K562 (cell line): ENCODE measurements at regions not wholly inside any gene's neighbourhood (a gene's known extent, or its start where the extent isn't known, plus 50 kb on each side); places are given as distances from the start of the nearest gene placed in this dataset.

ENCODE experiments used
- BRCA1 ChIP-seq, 2 experiments: fragments of 450-650 bp in 1 of 2; sonication (generic) in 1 of 2; formaldehyde crosslinking in 1 of 2; IDR thresholded peaks; 2 replicates each; pipeline versions ENCODE4 v1.5.0 to v1.6.1; 2017 to 2020; ENCODE audit warnings: mild to moderate bottlenecking in 1 of 2, missing genetic modification reagents in 1 of 2
- CHD4 ChIP-seq: fragments of 200-600 bp; sonication (generic); IDR thresholded peaks from 3 replicates; pipeline ENCODE4 v1.6.1; 2012; ENCODE audit warnings: low read depth, mild to moderate bottlenecking, mixed read lengths, low read length, inconsistent platforms; ENCODE audit not compliant: insufficient read depth, insufficient replicate concordance, poor library complexity, severe bottlenecking
- CTCF ChIP-seq, 3 experiments: IDR thresholded peaks in 2 of 3; conservative IDR thresholded peaks in 1 of 3; 2 replicates each; pipeline ENCODE4 v1.5.1; 2011 to 2012; ENCODE audit warnings: low read length in 3 of 3, mild to moderate bottlenecking in 3 of 3, control low read depth in 2 of 3, improper control_type of control experiment in 1 of 3, inconsistent platforms in 1 of 3, low read depth in 1 of 3, mixed read lengths in 1 of 3, moderate library complexity in 1 of 3; ENCODE audit not compliant: insufficient read depth in 2 of 3
- GABPB1 ChIP-seq: sonication (generic); formaldehyde crosslinking; IDR thresholded peaks from 2 replicates; pipeline ENCODE4 v1.8.0; 2022; ENCODE audit warnings: mild to moderate bottlenecking, missing genetic modification reagents
- MTF1 ChIP-seq: fragments of 250-450 bp; sonication (Bioruptor Pico); IDR thresholded peaks from 2 replicates; pipeline ENCODE4 v1.9.0; 2021; ENCODE audit warnings: moderate library complexity, mild to moderate bottlenecking, inconsistent platforms, borderline replicate concordance
- POLR2A ChIP-seq: fragments of 450-650 bp; conservative IDR thresholded peaks from 2 replicates; pipeline ENCODE4 v1.6.1; 2016
- POLR2AphosphoS5 ChIP-seq: IDR thresholded peaks from 2 replicates; pipeline ENCODE4 v1.6.1; 2011; ENCODE audit warnings: mild to moderate bottlenecking, low read depth, low read length, moderate library complexity; ENCODE audit not compliant: control insufficient read depth, insufficient read depth
- RBM22 ChIP-seq: fragments of 200-400 bp; formaldehyde crosslinking; IDR thresholded peaks from 2 replicates; pipeline ENCODE4 v1.6.1; 2018; ENCODE audit warnings: low read length, low read depth; ENCODE audit not compliant: poor library complexity, severe bottlenecking
- SIX5 ChIP-seq, 2 experiments: IDR thresholded peaks; 2 replicates each; pipeline ENCODE4 v1.6.1; 2011; ENCODE audit warnings: low read length in 2 of 2, borderline replicate concordance in 1 of 2, low read depth in 1 of 2, mild to moderate bottlenecking in 1 of 2, moderate library complexity in 1 of 2; ENCODE audit not compliant: insufficient read depth in 1 of 2
- SRF ChIP-seq, 2 experiments: fragments of 250-450, 450-650 bp in 1 of 2; sonication (Bioruptor Pico) in 1 of 2; sonication (generic) in 1 of 2; formaldehyde crosslinking; IDR thresholded peaks; 2 replicates each; pipeline versions ENCODE4 v1.5.0 to v1.5.1; 2020 to 2022; ENCODE audit warnings: mild to moderate bottlenecking in 1 of 2, missing genetic modification reagents in 1 of 2
- YY1 ChIP-seq, 3 experiments: IDR thresholded peaks; 2 replicates each; pipeline ENCODE4 v1.6.1; 2011; ENCODE audit warnings: low read length in 2 of 3, mild to moderate bottlenecking in 2 of 3, moderate library complexity in 2 of 3, borderline replicate concordance in 1 of 3, control low read depth in 1 of 3, low read depth in 1 of 3; ENCODE audit not compliant: insufficient read depth in 3 of 3, insufficient replicate concordance in 2 of 3, control insufficient read depth in 1 of 3, insufficient read length in 1 of 3; ENCODE audit errors: extremely low read depth in 1 of 3
- ZBTB33 ChIP-seq: sonication (generic); formaldehyde crosslinking; IDR thresholded peaks from 2 replicates; pipeline ENCODE4 v1.8.1; 2023; ENCODE audit warnings: mild to moderate bottlenecking, missing genetic modification reagents
- ZNF263 ChIP-seq: sonication (generic); formaldehyde crosslinking; IDR thresholded peaks from 2 replicates; pipeline ENCODE4 v1.8.0; 2022; ENCODE audit warnings: mild to moderate bottlenecking, missing genetic modification reagents, borderline replicate concordance
- ZNF311 ChIP-seq: fragments of 250-450 bp; sonication (Bioruptor Pico); IDR thresholded peaks from 2 replicates; pipeline ENCODE4 v1.4.0; 2020; ENCODE audit warnings: mild to moderate bottlenecking, moderate library complexity

- TF ChIP-seq CHD4 (no peak), MTF1 (no peak), GABPB1 (no peak), ZNF263 (CRISPR knock-in tag) (no peak), ZBTB33 (no peak), SIX5 (IDR thresholded peaks at IDR 0.05; ENCODE audit: borderline replicate concordance in 1 of 2, insufficient read depth in 1 of 2, low read depth in 1 of 2, low read length in 2 of 2) (no peak), CTCF (IDR thresholded peaks at IDR 0.05 in 2 of 3, conservative IDR thresholded peaks at IDR 0.05 in 1 of 3; ENCODE audit: insufficient read depth in 2 of 3, low read depth in 1 of 3, low read length in 3 of 3) (no peak), RBM22 (no peak), BRCA1 (IDR thresholded peaks at IDR 0.05) (no peak), BRCA1 (CRISPR knock-in tag; IDR thresholded peaks at IDR 0.05) (no peak), YY1 (IDR thresholded peaks at IDR 0.05; ENCODE audit: borderline replicate concordance in 1 of 3, control insufficient read depth in 1 of 3, extremely low read depth in 1 of 3, insufficient read depth in 3 of 3, insufficient read length in 1 of 3, insufficient replicate concordance in 2 of 3, low read depth in 1 of 3, low read length in 2 of 3) (no peak), POLR2A (no peak), ZNF311 (no peak), SRF (CRISPR knock-in tag; IDR thresholded peaks at IDR 0.05) (no peak), POLR2AphosphoS5 (no peak)
These were observed 381.0 kb upstream of the BOD1L1 start for GRCh38 chr4:14008494-14008893.
